ENCODE measurements at regions not wholly inside any gene's neighbourhood (a gene's known extent, or its start where the extent isn't known, plus 50 kb on each side); places are given as distances from the start of the nearest gene placed in this dataset.

GRCh38 chr6:112591329-112591728 lies 244.2 kb downstream of the RFPL4B start:
- CTCF ChIA-PET = no interaction called here

GRCh38 chr6:112592159-112592558 lies 245.0 kb downstream of the RFPL4B start:
- FAIRE-seq = no peak
- TF ChIP-seq RAD21 (conservative IDR thresholded peaks at IDR 0.05 in 1 of 2, IDR thresholded peaks at IDR 0.05 in 1 of 2) (no peak), FOSB (CRISPR knock-in tag; IDR thresholded peaks at IDR 0.05) (no peak), MAZ (IDR thresholded peaks at IDR 0.05; ENCODE audit: borderline replicate concordance, low read depth, low read length) (no peak), JUNB (IDR thresholded peaks at IDR 0.05) (no peak), TFCP2L1 (CRISPR knock-in tag; IDR thresholded peaks at IDR 0.05) (no peak)
- Histone ChIP-seq H3K27ac (no peak overlapping the region), H3K4me1 (no peaks in the 10 kb centered on the region), H3K9me3 (no peaks in the 10 kb centered on the region), H3K4me2 (no peak overlapping the region), H3K4me3 (no peak overlapping the region)
- ATAC-seq = no peak
- DNase-seq (ENCODE audit: low read depth in 1 of 2, low spot score in 1 of 2) = no peak
- POLR2A ChIA-PET = no interaction called here
- CTCF ChIA-PET = no interaction called here

More at GRCh38 chr6:112591329-112591728, 244.2 kb downstream of the RFPL4B start:
- H3K4me2 ChIP-seq = no peak overlapping the region
- no peaks in the 10 kb centered on the region for H3K4me1 ChIP-seq
- no peak for TF ChIP-seq CEBPB (IDR thresholded peaks at IDR 0.05)
- no peak for TF ChIP-seq PBX3 (IDR thresholded peaks at IDR 0.05)
- TF ChIP-seq RAD21 (conservative IDR thresholded peaks at IDR 0.05 in 1 of 2, IDR thresholded peaks at IDR 0.05 in 1 of 2) = no peak
- no peak for TF ChIP-seq CHD4 (IDR thresholded peaks at IDR 0.05; ENCODE audit: borderline replicate concordance)
- TF ChIP-seq MAFK (IDR thresholded peaks at IDR 0.05; ENCODE audit: partially characterized antibody) = no peak
- H3K4me3 ChIP-seq = no peak overlapping the region
- FAIRE-seq = no peak
- H3K27ac ChIP-seq = no peak overlapping the region
- ATAC-seq = no peak
- H3K9me3 ChIP-seq = no peaks in the 10 kb centered on the region
- POLR2A ChIA-PET = no interaction called here
- no peak for DNase-seq (ENCODE audit: low read depth in 1 of 2, low spot score in 1 of 2)

- no peak for DNase-seq (ENCODE audit: low read depth in 1 of 2, low spot score in 1 of 2)
- CTCF ChIA-PET = no interaction called here
- WGBS (ENCODE audit: missing lambda C conversion rate) = 4% methylated on average over 2 of the region's 2 CpGs
- H3K4me1 ChIP-seq = no peaks in the 10 kb centered on the region
- no peak for FAIRE-seq
- H3K4me3 ChIP-seq = no peak overlapping the region
- no peak overlapping the region for H3K27ac ChIP-seq
- H3K4me2 ChIP-seq = no peak overlapping the region
- TF ChIP-seq KDM5A (IDR thresholded peaks at IDR 0.05) (no peak), ATOH8 (CRISPR knock-in tag; IDR thresholded peaks at IDR 0.05; ENCODE audit: low read depth) (no peak), CHD2 (IDR thresholded peaks at IDR 0.05; ENCODE audit: low read length, partially characterized antibody) (no peak), HOXB5 (CRISPR knock-in tag; IDR thresholded peaks at IDR 0.05) (no peak), HDAC2 (IDR thresholded peaks at IDR 0.05) (no peak), GATA3 (IDR thresholded peaks at IDR 0.05; ENCODE audit: borderline replicate concordance) (no peak), POLR2AphosphoS2 (conservative IDR thresholded peaks at IDR 0.05; ENCODE audit: low read length) (no peak), ELK1 (IDR thresholded peaks at IDR 0.05; ENCODE audit: low read depth, low read length) (no peak), EP300 (IDR thresholded peaks at IDR 0.05) (no peak), NFE2L2 (conservative IDR thresholded peaks at IDR 0.05; ENCODE audit: low read length) (no peak), TP53 (CRISPR knock-in tag; IDR thresholded peaks at IDR 0.05) (no peak), RFX5 (IDR thresholded peaks at IDR 0.05) (no peak), REST (IDR thresholded peaks at IDR 0.05) (no peak), NPAS2 (CRISPR knock-in tag; IDR thresholded peaks at IDR 0.05; ENCODE audit: borderline replicate concordance) (no peak), HEYL (CRISPR knock-in tag; IDR thresholded peaks at IDR 0.05) (no peak), JUNB (IDR thresholded peaks at IDR 0.05) (no peak)
- H3K9me3 ChIP-seq = no peaks in the 10 kb centered on the region
- POLR2A ChIA-PET = no interaction called here
- no peak for ATAC-seq
These were observed 247.9 kb downstream of the RFPL4B start for GRCh38 chr6:112594886-112595594.

Measured in A549 (cell line).